ENCODE measurements at regions not wholly inside any gene's neighbourhood (a gene's known extent, or its start where the extent isn't known, plus 50 kb on each side); places are given as distances from the start of the nearest gene placed in this dataset.

GRCh38 chr13:99721606-99722337, 220.5 kb downstream of the TM9SF2 start:
- no peak for TF ChIP-seq SUZ12 (IDR thresholded peaks at IDR 0.05)
- TF ChIP-seq PKNOX1 (IDR thresholded peaks at IDR 0.05) = no peak

Data from HEK293T (cell line).